Caco-2 (cell line): ENCODE measurements at regions not wholly inside any gene's neighbourhood (a gene's known extent, or its start where the extent isn't known, plus 50 kb on each side); places are given as distances from the start of the nearest gene placed in this dataset.

ENCODE experiments used
- BruUV-seq: library from RNA; stranded (reverse); fragments of 400-500 nt; replicated peaks from 2 replicates; lab custom pipeline; 2021; lab: Mats Ljungman, UMichigan
- CTCF ChIA-PET: fragments of 300-600 bp; sonication (Branson Sonifier 250); formaldehyde crosslinking; loops from one replicate; lab custom pipeline; 2022; ENCODE audit warnings: antibody characterized with exemption; lab: Charles Lee
- POLR2A ChIA-PET: fragments of 300-600 bp; sonication (Branson Sonifier 250); formaldehyde crosslinking; loops from one replicate; lab custom pipeline; 2022; ENCODE audit warnings: antibody characterized with exemption; lab: Charles Lee
- DNase-seq, 2 experiments: peaks; one replicate each; pipeline versions ENCODE4 v3.0.0 to v3.0.0-alpha.2; 2020 to 2022
- H3K27me3 ChIP-seq: replicated peaks from 2 replicates; pipeline ENCODE4 v1.6.0; 2011; ENCODE audit warnings: low read length; ENCODE audit not compliant: control insufficient read depth, insufficient read depth
- H3K36me3 ChIP-seq: 2 replicates; pipeline ENCODE4 v1.5.1; 2011; ENCODE audit warnings: low read length; ENCODE audit not compliant: control insufficient read depth, insufficient read depth
- H3K4me1 ChIP-seq: fragments of 250-450 bp; sonication (Bioruptor Pico); 2 replicates; pipeline ENCODE4 v1.5.1; 2020; ENCODE audit warnings: mild to moderate bottlenecking
- H3K4me3 ChIP-seq: 2 replicates; pipeline ENCODE4 v1.5.1; 2011; ENCODE audit warnings: low read depth, mild to moderate bottlenecking, control low read depth, low read length
- H3K9me3 ChIP-seq: fragments of 250-450 bp; sonication (Bioruptor Pico); 2 replicates; pipeline ENCODE4 v1.5.1; 2020; ENCODE audit warnings: mild to moderate bottlenecking, moderate library complexity
- H3K27ac Mint-ChIP-seq: one replicate; pipeline ENCODE4 v1.8.0; 2022; ENCODE audit warnings: mixed read lengths; ENCODE audit not compliant: unreplicated experiment
- H3K27me3 Mint-ChIP-seq: one replicate; pipeline ENCODE4 v1.8.0; 2022; ENCODE audit warnings: mixed read lengths; ENCODE audit not compliant: insufficient read depth, unreplicated experiment
- H3K36me3 Mint-ChIP-seq: one replicate; pipeline ENCODE4 v1.8.0; 2022; ENCODE audit warnings: mild to moderate bottlenecking, mixed read lengths; ENCODE audit not compliant: insufficient read depth, unreplicated experiment
- H3K4me1 Mint-ChIP-seq: one replicate; pipeline ENCODE4 v1.8.0; 2022; ENCODE audit warnings: low read depth, mixed read lengths; ENCODE audit not compliant: unreplicated experiment
- H3K4me3 Mint-ChIP-seq: one replicate; pipeline ENCODE4 v1.8.0; 2022; ENCODE audit warnings: mild to moderate bottlenecking, moderate library complexity, mixed read lengths; ENCODE audit not compliant: unreplicated experiment
- H3K9me3 Mint-ChIP-seq: one replicate; pipeline ENCODE4 v1.8.0; 2022; ENCODE audit warnings: mixed read lengths; ENCODE audit not compliant: unreplicated experiment
- intact Hi-C: fragments of 100-400 bp; cut with micrococcal nuclease; formaldehyde crosslinking; loops from one replicate; pipeline ENCODE4 v1.10.0; 2022; ENCODE audit not compliant: unreplicated experiment
- TF ChIP-seq, protein P1 (sequence below), 2 experiments: fragments of 200-600 bp in 1 of 2; IDR thresholded peaks; 1 replicate in 1 of 2; 2 replicates in 1 of 2; pipeline versions ENCODE4 v1.5.1 to v1.8.0; 2011 to 2022; ENCODE audit warnings: antibody characterized with exemption in 1 of 2, control low read depth in 1 of 2, inconsistent platforms in 1 of 2, low read depth in 1 of 2, low read length in 1 of 2, mild to moderate bottlenecking in 1 of 2, moderate library complexity in 1 of 2; ENCODE audit not compliant: insufficient read depth in 1 of 2, severe bottlenecking in 1 of 2, unreplicated experiment in 1 of 2

- intact Hi-C loops = no loop called here
- H3K9me3 Mint-ChIP-seq = no peaks in the 10 kb centered on the region
- no peaks in the 10 kb centered on the region for H3K4me1 Mint-ChIP-seq
- Histone ChIP-seq H3K36me3 (no peaks in the 10 kb centered on the region), H3K9me3 (no peaks in the 10 kb centered on the region), H3K27me3 (no peaks in the 10 kb centered on the region), H3K4me3 (no peak overlapping the region), H3K4me1 (no peaks in the 10 kb centered on the region)
- no peaks in the 10 kb centered on the region for H3K27me3 Mint-ChIP-seq
- DNase-seq = no peak
- no peak overlapping the region for H3K4me3 Mint-ChIP-seq
- ChIA-PET POLR2A (no interaction called here), CTCF (no interaction called here)
- H3K36me3 Mint-ChIP-seq = no peaks in the 10 kb centered on the region
- no TSS peak for BruUV-seq
- TF ChIP-seq, protein P1, sequence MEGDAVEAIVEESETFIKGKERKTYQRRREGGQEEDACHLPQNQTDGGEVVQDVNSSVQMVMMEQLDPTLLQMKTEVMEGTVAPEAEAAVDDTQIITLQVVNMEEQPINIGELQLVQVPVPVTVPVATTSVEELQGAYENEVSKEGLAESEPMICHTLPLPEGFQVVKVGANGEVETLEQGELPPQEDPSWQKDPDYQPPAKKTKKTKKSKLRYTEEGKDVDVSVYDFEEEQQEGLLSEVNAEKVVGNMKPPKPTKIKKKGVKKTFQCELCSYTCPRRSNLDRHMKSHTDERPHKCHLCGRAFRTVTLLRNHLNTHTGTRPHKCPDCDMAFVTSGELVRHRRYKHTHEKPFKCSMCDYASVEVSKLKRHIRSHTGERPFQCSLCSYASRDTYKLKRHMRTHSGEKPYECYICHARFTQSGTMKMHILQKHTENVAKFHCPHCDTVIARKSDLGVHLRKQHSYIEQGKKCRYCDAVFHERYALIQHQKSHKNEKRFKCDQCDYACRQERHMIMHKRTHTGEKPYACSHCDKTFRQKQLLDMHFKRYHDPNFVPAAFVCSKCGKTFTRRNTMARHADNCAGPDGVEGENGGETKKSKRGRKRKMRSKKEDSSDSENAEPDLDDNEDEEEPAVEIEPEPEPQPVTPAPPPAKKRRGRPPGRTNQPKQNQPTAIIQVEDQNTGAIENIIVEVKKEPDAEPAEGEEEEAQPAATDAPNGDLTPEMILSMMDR (IDR thresholded peaks at IDR 0.05; ENCODE audit: insufficient read depth in 1 of 2, low read depth in 1 of 2, low read length in 1 of 2, severe bottlenecking in 1 of 2, unreplicated experiment in 1 of 2) = no peak
- no peak overlapping the region for H3K27ac Mint-ChIP-seq
These were observed 175.5 kb downstream of the RFPL4B start for GRCh38 chr6:112522587-112522986.

DNA sequence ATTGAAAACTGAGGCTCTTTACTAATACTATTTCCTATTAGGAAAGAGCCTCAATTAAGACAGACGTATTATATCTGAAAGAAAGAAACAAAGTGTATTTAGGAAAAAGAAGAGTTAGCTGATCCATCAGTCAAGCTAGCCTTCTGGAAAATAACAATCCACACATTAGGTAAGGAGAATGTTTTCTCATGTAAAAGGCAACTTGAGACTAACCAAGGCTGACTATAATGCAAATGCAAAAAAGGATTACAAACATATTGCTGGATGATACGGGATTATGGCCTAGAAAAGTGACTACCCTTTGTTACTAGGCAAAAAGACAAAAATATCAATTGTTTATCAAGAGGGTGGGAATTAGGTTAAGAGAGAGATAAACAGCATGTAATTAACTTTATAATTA lies 176.9 kb downstream of the RFPL4B start:
- DNase-seq = no peak
- TF ChIP-seq, protein P1 (IDR thresholded peaks at IDR 0.05; ENCODE audit: insufficient read depth in 1 of 2, low read depth in 1 of 2, low read length in 1 of 2, severe bottlenecking in 1 of 2, unreplicated experiment in 1 of 2) = no peak
- no peaks in the 10 kb centered on the region for H3K27me3 ChIP-seq
- peaks cover 2% of the 10 kb centered on the region for H3K9me3 Mint-ChIP-seq
- BruUV-seq = no TSS peak
- no peaks in the 10 kb centered on the region for H3K4me1 ChIP-seq
- H3K9me3 ChIP-seq = no peaks in the 10 kb centered on the region
- H3K27me3 Mint-ChIP-seq = no peaks in the 10 kb centered on the region
- no peak overlapping the region for H3K27ac Mint-ChIP-seq
- no peaks in the 10 kb centered on the region for H3K4me1 Mint-ChIP-seq
- intact Hi-C loops = no loop called here
- ChIA-PET POLR2A (no interaction called here), CTCF (no interaction called here)
- no peaks in the 10 kb centered on the region for H3K36me3 ChIP-seq
- H3K4me3 ChIP-seq = no peak overlapping the region
- no peak overlapping the region for H3K4me3 Mint-ChIP-seq
- H3K36me3 Mint-ChIP-seq = no peaks in the 10 kb centered on the region

DNA sequence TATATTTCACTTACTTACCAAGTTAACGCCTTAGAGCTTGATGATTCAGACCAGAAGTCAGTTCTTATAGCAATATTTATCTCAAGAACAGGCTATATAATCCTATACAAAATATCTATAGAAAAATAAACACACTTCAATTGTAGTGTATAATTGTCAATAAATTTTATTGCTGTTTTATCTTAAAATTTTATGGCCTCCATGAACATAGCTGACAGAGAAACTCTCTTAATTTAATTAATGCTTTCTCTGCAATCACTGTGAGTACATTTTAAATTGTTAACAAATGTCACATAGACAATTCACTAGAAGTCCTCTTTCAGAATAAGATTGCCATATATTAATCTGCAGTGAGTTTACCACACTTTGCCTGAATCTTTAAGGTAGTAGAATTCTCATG lies 178.6 kb downstream of the RFPL4B start:
- no peaks in the 10 kb centered on the region for H3K4me1 Mint-ChIP-seq
- Histone ChIP-seq H3K4me3 (no peak overlapping the region), H3K4me1 (no peaks in the 10 kb centered on the region), H3K36me3 (no peaks in the 10 kb centered on the region), H3K9me3 (no peaks in the 10 kb centered on the region), H3K27me3 (no peaks in the 10 kb centered on the region)
- DNase-seq = no peak
- peaks cover 10% of the 10 kb centered on the region for H3K9me3 Mint-ChIP-seq
- intact Hi-C loops = no loop called here
- BruUV-seq = no TSS peak
- H3K36me3 Mint-ChIP-seq = no peaks in the 10 kb centered on the region
- no peak overlapping the region for H3K4me3 Mint-ChIP-seq
- no peaks in the 10 kb centered on the region for H3K27me3 Mint-ChIP-seq
- H3K27ac Mint-ChIP-seq = no peak overlapping the region
- TF ChIP-seq, protein P1 (IDR thresholded peaks at IDR 0.05; ENCODE audit: insufficient read depth in 1 of 2, low read depth in 1 of 2, low read length in 1 of 2, severe bottlenecking in 1 of 2, unreplicated experiment in 1 of 2) = no peak
- ChIA-PET CTCF (no interaction called here), POLR2A (no interaction called here)
